IMR-90 (cell line): ENCODE measurements at regions not wholly inside any gene's neighbourhood (a gene's known extent, or its start where the extent isn't known, plus 50 kb on each side); places are given as distances from the start of the nearest gene placed in this dataset.

Experiments used
- CEBPB ChIP-seq: IDR thresholded peaks from 2 replicates; pipeline ENCODE4 v1.6.1; 2012; ENCODE audit warnings: low read depth, low read length, improper control_type of control experiment
- FOS ChIP-seq: fragments of 150-350 bp; IDR thresholded peaks from 2 replicates; pipeline ENCODE4 v1.6.1; 2016; ENCODE audit warnings: low read depth, low read length
- MAFK ChIP-seq: IDR thresholded peaks from 2 replicates; pipeline ENCODE4 v1.6.1; 2012; ENCODE audit warnings: low read depth, low read length, improper control_type of control experiment
- MAZ ChIP-seq: IDR thresholded peaks from 2 replicates; pipeline ENCODE4 v1.6.1; 2012; ENCODE audit warnings: low read depth, mild to moderate bottlenecking, low read length, improper control_type of control experiment, moderate library complexity, borderline replicate concordance
- POLR2A ChIP-seq: IDR thresholded peaks from 2 replicates; pipeline ENCODE4 v1.6.1; 2012; ENCODE audit warnings: mild to moderate bottlenecking, low read depth, low read length
- RAD21 ChIP-seq: IDR thresholded peaks from 2 replicates; pipeline ENCODE4 v1.6.1; 2012; ENCODE audit warnings: low read length, improper control_type of control experiment
- SMC3 ChIP-seq: fragments of 150-350 bp; IDR thresholded peaks from 2 replicates; pipeline ENCODE4 v1.6.1; 2016; ENCODE audit warnings: low read depth, mild to moderate bottlenecking, antibody characterized with exemption, low read length, moderate library complexity
- TF ChIP-seq, protein P1 (sequence below): conservative IDR thresholded peaks from 2 replicates; pipeline ENCODE4 v1.5.1; 2012; ENCODE audit warnings: mild to moderate bottlenecking, low read depth, low read length, improper control_type of control experiment
- TF ChIP-seq, protein P2 (sequence below): fragments of 150-350 bp; IDR thresholded peaks from 2 replicates; pipeline ENCODE4 v1.6.1; 2017; ENCODE audit warnings: mild to moderate bottlenecking, antibody characterized with exemption, low read length, low read depth

DNA sequence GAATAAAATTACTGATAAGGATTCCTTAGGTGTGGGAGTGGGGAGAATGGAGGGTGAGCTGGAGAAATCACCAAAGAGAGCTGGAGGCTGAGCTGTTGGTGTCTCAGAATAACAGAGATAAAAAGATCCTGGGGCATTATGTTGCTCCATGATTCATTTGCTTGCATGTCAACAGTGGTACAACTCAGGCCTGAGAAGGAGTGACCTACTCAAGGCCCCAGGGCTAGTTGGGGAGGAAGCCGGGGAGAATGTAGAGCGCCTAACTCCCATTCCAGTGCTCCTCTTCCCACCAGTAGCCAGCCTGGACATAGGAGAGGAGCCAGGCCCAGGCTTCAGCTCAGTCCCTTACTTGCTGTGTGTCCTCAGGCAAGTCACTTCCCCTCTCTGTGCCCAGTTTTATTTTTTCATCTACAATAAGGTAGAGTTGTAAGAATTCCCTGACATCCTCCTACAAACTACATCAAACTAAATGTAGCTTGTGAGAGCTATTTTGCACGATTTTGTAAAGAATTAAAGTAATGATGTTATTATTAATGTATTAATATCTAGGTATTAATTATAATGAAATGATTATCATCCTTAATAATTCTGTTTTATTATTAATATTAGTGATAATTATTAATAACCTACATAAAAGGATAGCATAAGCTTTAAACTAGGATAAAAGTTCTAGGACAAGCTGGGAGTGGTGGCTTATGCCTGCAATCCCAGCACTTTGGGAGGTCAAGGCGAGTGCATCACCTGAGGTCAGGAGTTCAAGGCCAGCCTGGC lies 250.9 kb upstream of the SULF2 start:
- TF ChIP-seq CEBPB (no peak), POLR2A (no peak), MAZ (no peak), FOS (no peak), RAD21 (no peak), SMC3 (no peak), MAFK (no peak)
- TF ChIP-seq, protein P1, sequence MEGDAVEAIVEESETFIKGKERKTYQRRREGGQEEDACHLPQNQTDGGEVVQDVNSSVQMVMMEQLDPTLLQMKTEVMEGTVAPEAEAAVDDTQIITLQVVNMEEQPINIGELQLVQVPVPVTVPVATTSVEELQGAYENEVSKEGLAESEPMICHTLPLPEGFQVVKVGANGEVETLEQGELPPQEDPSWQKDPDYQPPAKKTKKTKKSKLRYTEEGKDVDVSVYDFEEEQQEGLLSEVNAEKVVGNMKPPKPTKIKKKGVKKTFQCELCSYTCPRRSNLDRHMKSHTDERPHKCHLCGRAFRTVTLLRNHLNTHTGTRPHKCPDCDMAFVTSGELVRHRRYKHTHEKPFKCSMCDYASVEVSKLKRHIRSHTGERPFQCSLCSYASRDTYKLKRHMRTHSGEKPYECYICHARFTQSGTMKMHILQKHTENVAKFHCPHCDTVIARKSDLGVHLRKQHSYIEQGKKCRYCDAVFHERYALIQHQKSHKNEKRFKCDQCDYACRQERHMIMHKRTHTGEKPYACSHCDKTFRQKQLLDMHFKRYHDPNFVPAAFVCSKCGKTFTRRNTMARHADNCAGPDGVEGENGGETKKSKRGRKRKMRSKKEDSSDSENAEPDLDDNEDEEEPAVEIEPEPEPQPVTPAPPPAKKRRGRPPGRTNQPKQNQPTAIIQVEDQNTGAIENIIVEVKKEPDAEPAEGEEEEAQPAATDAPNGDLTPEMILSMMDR = no peak
- TF ChIP-seq, protein P2, sequence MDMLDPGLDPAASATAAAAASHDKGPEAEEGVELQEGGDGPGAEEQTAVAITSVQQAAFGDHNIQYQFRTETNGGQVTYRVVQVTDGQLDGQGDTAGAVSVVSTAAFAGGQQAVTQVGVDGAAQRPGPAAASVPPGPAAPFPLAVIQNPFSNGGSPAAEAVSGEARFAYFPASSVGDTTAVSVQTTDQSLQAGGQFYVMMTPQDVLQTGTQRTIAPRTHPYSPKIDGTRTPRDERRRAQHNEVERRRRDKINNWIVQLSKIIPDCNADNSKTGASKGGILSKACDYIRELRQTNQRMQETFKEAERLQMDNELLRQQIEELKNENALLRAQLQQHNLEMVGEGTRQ = no peak
